HuH-7 (cell line): ENCODE measurements at regions not wholly inside any gene's neighbourhood (a gene's known extent, or its start where the extent isn't known, plus 50 kb on each side); places are given as distances from the start of the nearest gene placed in this dataset.

Experiments used
- DNase-seq: peaks from one replicate; pipeline ENCODE4 v3.0.0; 2011; ENCODE audit warnings: low spot score

GRCh38 chr9:88791105-88791805, 200.0 kb upstream of the S1PR3 start:
- no peak for DNase-seq

GRCh38 chr9:88792502-88792901, 198.8 kb upstream of the S1PR3 start:
- no peak for DNase-seq

- no peak for DNase-seq
These were observed 197.2 kb upstream of the S1PR3 start for GRCh38 chr9:88794100-88794499.

GRCh38 chr9:88796947-88797346, 194.3 kb upstream of the S1PR3 start:
- no peak for DNase-seq

- DNase-seq, result no peak
These were observed 192.8 kb upstream of the S1PR3 start for GRCh38 chr9:88798476-88798875.

- no peak for DNase-seq
These were observed 191.5 kb upstream of the S1PR3 start for GRCh38 chr9:88799541-88800328.

- DNase-seq, result no peak
These were observed 191.0 kb upstream of the S1PR3 start for GRCh38 chr9:88800329-88800682.

- no peak for DNase-seq
These were observed 190.0 kb upstream of the S1PR3 start for GRCh38 chr9:88801214-88801796.

- no peak for DNase-seq
These were observed 188.7 kb upstream of the S1PR3 start for GRCh38 chr9:88802533-88802932.

GRCh38 chr9:88803546-88804253, 187.6 kb upstream of the S1PR3 start:
- DNase-seq, result no peak

- DNase-seq, result no peak
These were observed 187.0 kb upstream of the S1PR3 start for GRCh38 chr9:88804254-88804596.

GRCh38 chr9:88805217-88805943, 185.9 kb upstream of the S1PR3 start:
- no peak for DNase-seq

- no peak for DNase-seq
These were observed 183.8 kb upstream of the S1PR3 start for GRCh38 chr9:88807426-88807825.

GRCh38 chr9:88808019-88808656, 183.1 kb upstream of the S1PR3 start:
- DNase-seq, result no peak

- no peak for DNase-seq
These were observed 182.4 kb upstream of the S1PR3 start for GRCh38 chr9:88808761-88809354.

GRCh38 chr9:88809355-88810161, 181.7 kb upstream of the S1PR3 start:
- DNase-seq, result no peak

- DNase-seq, result no peak
These were observed 180.4 kb upstream of the S1PR3 start for GRCh38 chr9:88810826-88811225.

GRCh38 chr9:88811511-88811910, 179.8 kb upstream of the S1PR3 start:
- DNase-seq, result no peak

GRCh38 chr9:88812938-88813637, 178.2 kb upstream of the S1PR3 start:
- DNase-seq, result no peak
